CD14-positive monocyte (primary cell): ENCODE measurements at regions not wholly inside any gene's neighbourhood (a gene's known extent, or its start where the extent isn't known, plus 50 kb on each side); places are given as distances from the start of the nearest gene placed in this dataset.

Experiments
- DNase-seq, 3 donors: peaks; one replicate each; pipeline ENCODE4 v3.0.0-alpha.2; 2011 to 2022
- H2AFZ ChIP-seq: 2 replicates; pipeline ENCODE4 v1.6.0; 2012; ENCODE audit warnings: mild to moderate bottlenecking, low read depth, low read length, inconsistent platforms; ENCODE audit not compliant: insufficient read depth, poor library complexity, severe bottlenecking
- H3K27ac ChIP-seq, 2 donors: 1 replicate in 1 of 2; 2 replicates in 1 of 2; pipeline ENCODE4 v1.5.1; 2012 to 2013; ENCODE audit warnings: low read length in 2 of 2, control low read depth in 1 of 2, inconsistent platforms in 1 of 2, low read depth in 1 of 2, mild to moderate bottlenecking in 1 of 2
- H3K27me3 ChIP-seq, 2 donors: one replicate each; pipeline versions ENCODE4 v1.6.0 to v1.6.1; 2011 to 2013; ENCODE audit warnings: low read length in 2 of 2; ENCODE audit not compliant: control insufficient read depth in 2 of 2, insufficient read depth in 2 of 2
- H3K36me3 ChIP-seq, 2 donors: replicated peaks in 1 of 2; 1 replicate in 1 of 2; 2 replicates in 1 of 2; pipeline versions ENCODE4 v1.5.1 to v1.6.1; 2012 to 2013; ENCODE audit warnings: low read length in 2 of 2, control low read depth in 1 of 2, inconsistent platforms in 1 of 2, mild to moderate bottlenecking in 1 of 2; ENCODE audit not compliant: insufficient read depth in 2 of 2, control insufficient read depth in 1 of 2
- H3K4me1 ChIP-seq, 2 donors: 1 replicate in 1 of 2; 2 replicates in 1 of 2; pipeline versions ENCODE4 v1.5.1 to v1.6.1; 2012 to 2013; ENCODE audit warnings: low read length in 2 of 2, control low read depth in 1 of 2, inconsistent platforms in 1 of 2, mild to moderate bottlenecking in 1 of 2, moderate library complexity in 1 of 2; ENCODE audit not compliant: insufficient read depth in 2 of 2, control insufficient read depth in 1 of 2
- H3K4me2 ChIP-seq: replicated peaks from 2 replicates; pipeline ENCODE3; 2012; ENCODE audit warnings: low read length, moderate library complexity, mild to moderate bottlenecking; ENCODE audit not compliant: poor library complexity, severe bottlenecking; ENCODE audit errors: extremely low read depth
- H3K4me3 ChIP-seq, 3 experiments: fragments of 200-600 bp in 1 of 3; sonication (generic) in 1 of 3; replicated peaks in 1 of 3; 1 replicate in 2 of 3; 2 replicates in 1 of 3; pipeline ENCODE4 v1.5.1; 2011 to 2013; ENCODE audit warnings: low read length in 3 of 3, mild to moderate bottlenecking in 3 of 3, control low read depth in 2 of 3, low read depth in 2 of 3, inconsistent platforms in 1 of 3, moderate library complexity in 1 of 3
- H3K79me2 ChIP-seq: 2 replicates; pipeline ENCODE4 v1.6.0; 2012; ENCODE audit warnings: mild to moderate bottlenecking, control low read depth, inconsistent platforms, low read length, moderate library complexity; ENCODE audit not compliant: insufficient read depth
- H3K9ac ChIP-seq: 2 replicates; pipeline ENCODE4 v1.6.0; 2017; ENCODE audit warnings: low read length, mild to moderate bottlenecking; ENCODE audit not compliant: insufficient read depth, poor library complexity, severe bottlenecking
- H3K9me3 ChIP-seq, 2 donors: replicated peaks in 1 of 2; 1 replicate in 1 of 2; 2 replicates in 1 of 2; pipeline versions ENCODE4 v1.5.1 to v1.6.1; 2012 to 2013; ENCODE audit warnings: low read length in 2 of 2, control low read depth in 1 of 2; ENCODE audit not compliant: control insufficient read depth in 1 of 2, insufficient read depth in 1 of 2
- H4K20me1 ChIP-seq: 2 replicates; pipeline ENCODE4 v1.6.0; 2012; ENCODE audit warnings: mild to moderate bottlenecking, low read length, control low read depth, moderate library complexity; ENCODE audit not compliant: insufficient read depth
- H3K27ac Mint-ChIP-seq, 7 donors: one replicate each; pipeline ENCODE4 v1.8.0; 2020; ENCODE audit warnings: mild to moderate bottlenecking in 7 of 7, mixed read lengths in 7 of 7, moderate library complexity in 6 of 7, inconsistent platforms in 2 of 7
- H3K27me3 Mint-ChIP-seq, 3 donors: one replicate each; pipeline ENCODE4 v1.8.0; 2021 to 2022; ENCODE audit warnings: low read depth in 3 of 3, mild to moderate bottlenecking in 3 of 3, mixed read lengths in 3 of 3, moderate library complexity in 3 of 3, inconsistent platforms in 1 of 3
- H3K36me3 Mint-ChIP-seq, 2 donors: one replicate each; pipeline ENCODE4 v1.8.0; 2020; ENCODE audit warnings: mixed read lengths in 2 of 2, inconsistent platforms in 1 of 2, mild to moderate bottlenecking in 1 of 2
- H3K4me1 Mint-ChIP-seq: one replicate; pipeline ENCODE4 v1.8.0; 2020; ENCODE audit warnings: mild to moderate bottlenecking, mixed read lengths
- H3K4me3 Mint-ChIP-seq, 2 donors: one replicate each; pipeline ENCODE4 v1.8.0; 2020; ENCODE audit warnings: mild to moderate bottlenecking in 2 of 2, mixed read lengths in 2 of 2, moderate library complexity in 1 of 2
- H3K9me3 Mint-ChIP-seq, 7 donors: one replicate each; pipeline ENCODE4 v1.8.0; 2020 to 2022; ENCODE audit warnings: mixed read lengths in 7 of 7, mild to moderate bottlenecking in 6 of 7, moderate library complexity in 6 of 7, inconsistent platforms in 2 of 7
- WGBS: methylation state at CpG from one replicate; pipeline ENCODE4 v1.1.5; 2013; ENCODE audit warnings: missing lambda C conversion rate; ENCODE audit not compliant: insufficient coverage; 5-methylcytosine and 5-hydroxymethylcytosine counted together
- intact Hi-C, 2 donors: fragments of 100-400 bp; cut with micrococcal nuclease; formaldehyde crosslinking; loops; one replicate each; pipeline versions ENCODE4 v1.15.0 to v1.15.1; 2023
- TF ChIP-seq, protein P1 (sequence below): fragments of 200-600 bp; IDR thresholded peaks from one replicate; pipeline ENCODE4 v1.8.0; 2022; ENCODE audit warnings: antibody characterized with exemption, mild to moderate bottlenecking

DNA sequence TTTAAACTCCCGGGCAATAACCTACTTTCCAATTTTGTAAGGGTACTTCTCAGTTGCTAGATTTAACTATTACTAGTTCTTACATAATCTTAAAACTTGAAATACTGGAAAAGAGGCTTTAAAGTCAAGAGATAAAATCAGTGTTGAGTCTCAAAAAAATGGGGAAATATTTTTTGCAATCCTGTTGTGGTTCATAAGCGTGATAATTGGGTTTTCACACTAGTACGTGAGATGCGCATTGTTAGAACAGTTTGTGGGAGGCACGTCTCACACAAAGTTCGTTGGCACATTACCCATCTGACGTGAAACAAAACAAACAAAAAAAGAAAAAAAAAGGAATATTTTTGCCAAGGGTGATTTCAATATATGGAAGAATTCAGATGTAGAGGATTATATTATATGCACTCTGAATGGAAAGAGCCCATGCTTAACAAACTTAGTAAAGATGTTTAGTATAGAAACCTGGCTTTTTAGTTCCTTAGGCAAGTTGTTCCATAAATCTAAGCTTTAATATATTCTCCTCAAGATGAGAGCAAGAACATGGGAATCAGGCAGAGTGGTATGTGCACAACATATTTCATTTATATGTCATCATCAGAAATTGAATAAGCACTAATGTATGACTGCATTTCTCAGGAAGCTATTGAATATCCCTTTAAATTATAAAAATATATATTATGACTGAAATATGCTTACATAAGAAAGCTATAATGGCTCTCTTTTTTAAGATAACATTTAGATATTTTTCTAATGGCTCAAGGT lies 73.9 kb upstream of the TNFSF4 start:
- Histone ChIP-seq H3K36me3 (no peaks in the 10 kb centered on the region), H3K4me2 (no peak overlapping the region), H3K79me2 (no peaks in the 10 kb centered on the region), H3K27ac (no peak overlapping the region), H3K9me3 (no peaks in the 10 kb centered on the region), H2AFZ (no peak overlapping the region), H3K4me1 (no peaks in the 10 kb centered on the region), H3K9ac (no peak overlapping the region), H3K4me3 (no peak overlapping the region), H4K20me1 (no peaks in the 10 kb centered on the region), H3K27me3 (no peaks in the 10 kb centered on the region)
- WGBS: 97% methylated on average over 4 of the region's 7 CpGs
- no peaks in the 10 kb centered on the region for H3K27me3 Mint-ChIP-seq
- H3K4me3 Mint-ChIP-seq: no peak overlapping the region
- no peaks in the 10 kb centered on the region for H3K36me3 Mint-ChIP-seq
- no peak overlapping the region for H3K27ac Mint-ChIP-seq
- H3K9me3 Mint-ChIP-seq: no peaks in the 10 kb centered on the region
- peaks cover 7% of the 10 kb centered on the region for H3K4me1 Mint-ChIP-seq
- TF ChIP-seq, protein P1, sequence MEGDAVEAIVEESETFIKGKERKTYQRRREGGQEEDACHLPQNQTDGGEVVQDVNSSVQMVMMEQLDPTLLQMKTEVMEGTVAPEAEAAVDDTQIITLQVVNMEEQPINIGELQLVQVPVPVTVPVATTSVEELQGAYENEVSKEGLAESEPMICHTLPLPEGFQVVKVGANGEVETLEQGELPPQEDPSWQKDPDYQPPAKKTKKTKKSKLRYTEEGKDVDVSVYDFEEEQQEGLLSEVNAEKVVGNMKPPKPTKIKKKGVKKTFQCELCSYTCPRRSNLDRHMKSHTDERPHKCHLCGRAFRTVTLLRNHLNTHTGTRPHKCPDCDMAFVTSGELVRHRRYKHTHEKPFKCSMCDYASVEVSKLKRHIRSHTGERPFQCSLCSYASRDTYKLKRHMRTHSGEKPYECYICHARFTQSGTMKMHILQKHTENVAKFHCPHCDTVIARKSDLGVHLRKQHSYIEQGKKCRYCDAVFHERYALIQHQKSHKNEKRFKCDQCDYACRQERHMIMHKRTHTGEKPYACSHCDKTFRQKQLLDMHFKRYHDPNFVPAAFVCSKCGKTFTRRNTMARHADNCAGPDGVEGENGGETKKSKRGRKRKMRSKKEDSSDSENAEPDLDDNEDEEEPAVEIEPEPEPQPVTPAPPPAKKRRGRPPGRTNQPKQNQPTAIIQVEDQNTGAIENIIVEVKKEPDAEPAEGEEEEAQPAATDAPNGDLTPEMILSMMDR: no peak
- intact Hi-C loops: no loop called here
- DNase-seq: no peak

DNA sequence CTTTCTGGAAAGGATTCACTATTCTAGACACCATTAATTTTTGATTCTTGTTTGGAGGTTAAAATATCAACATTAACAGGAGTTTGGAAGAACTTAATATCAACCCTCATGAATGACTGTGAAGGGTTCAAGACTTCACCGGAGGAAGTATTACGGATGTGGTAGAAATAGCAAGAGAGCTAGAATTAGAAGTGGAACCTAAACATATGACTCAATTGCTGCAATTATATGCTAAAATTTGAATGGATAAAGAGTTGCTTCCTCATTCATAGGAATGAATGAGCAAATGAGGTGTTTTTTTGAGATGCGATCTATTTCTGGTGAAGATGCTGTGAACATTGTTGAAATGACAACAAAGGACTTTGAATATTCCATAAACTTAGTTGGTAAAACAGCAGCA lies 77.9 kb upstream of the TNFSF4 start:
- TF ChIP-seq, protein P1: no peak
- intact Hi-C loops: no loop called here
- H3K9me3 ChIP-seq: no peaks in the 10 kb centered on the region
- no peaks in the 10 kb centered on the region for H3K79me2 ChIP-seq
- DNase-seq: no peak
- no peak overlapping the region for H3K4me2 ChIP-seq
- H3K27me3 ChIP-seq: no peaks in the 10 kb centered on the region
- H3K36me3 Mint-ChIP-seq: no peaks in the 10 kb centered on the region
- H3K27ac Mint-ChIP-seq: no peak overlapping the region
- H3K36me3 ChIP-seq: no peaks in the 10 kb centered on the region
- peaks cover 7% of the 10 kb centered on the region for H3K4me1 Mint-ChIP-seq
- no peak overlapping the region for H3K4me3 Mint-ChIP-seq
- H2AFZ ChIP-seq: no peak overlapping the region
- H3K9ac ChIP-seq: no peak overlapping the region
- H3K4me3 ChIP-seq: no peak overlapping the region
- no peaks in the 10 kb centered on the region for H4K20me1 ChIP-seq
- H3K27ac ChIP-seq: no peak overlapping the region
- WGBS: 40% methylated on average over 1 of the region's 3 CpGs
- peaks cover 0 to 2% (median 0%) of the 10 kb centered on the region in 7 donors for H3K9me3 Mint-ChIP-seq
- H3K27me3 Mint-ChIP-seq: no peaks in the 10 kb centered on the region
- no peaks in the 10 kb centered on the region for H3K4me1 ChIP-seq
